ENCODE measurements at regions not wholly inside any gene's neighbourhood (a gene's known extent, or its start where the extent isn't known, plus 50 kb on each side); places are given as distances from the start of the nearest gene placed in this dataset.

GRCh38 chr2:239536186-239536585 lies 135.4 kb upstream of the HDAC4 start:
- DNase-seq (ENCODE audit: low read depth in 2 of 2), result no peak

- no peak for DNase-seq (ENCODE audit: low read depth in 2 of 2)
These were observed 134.8 kb upstream of the HDAC4 start for GRCh38 chr2:239535413-239536144.

DNA sequence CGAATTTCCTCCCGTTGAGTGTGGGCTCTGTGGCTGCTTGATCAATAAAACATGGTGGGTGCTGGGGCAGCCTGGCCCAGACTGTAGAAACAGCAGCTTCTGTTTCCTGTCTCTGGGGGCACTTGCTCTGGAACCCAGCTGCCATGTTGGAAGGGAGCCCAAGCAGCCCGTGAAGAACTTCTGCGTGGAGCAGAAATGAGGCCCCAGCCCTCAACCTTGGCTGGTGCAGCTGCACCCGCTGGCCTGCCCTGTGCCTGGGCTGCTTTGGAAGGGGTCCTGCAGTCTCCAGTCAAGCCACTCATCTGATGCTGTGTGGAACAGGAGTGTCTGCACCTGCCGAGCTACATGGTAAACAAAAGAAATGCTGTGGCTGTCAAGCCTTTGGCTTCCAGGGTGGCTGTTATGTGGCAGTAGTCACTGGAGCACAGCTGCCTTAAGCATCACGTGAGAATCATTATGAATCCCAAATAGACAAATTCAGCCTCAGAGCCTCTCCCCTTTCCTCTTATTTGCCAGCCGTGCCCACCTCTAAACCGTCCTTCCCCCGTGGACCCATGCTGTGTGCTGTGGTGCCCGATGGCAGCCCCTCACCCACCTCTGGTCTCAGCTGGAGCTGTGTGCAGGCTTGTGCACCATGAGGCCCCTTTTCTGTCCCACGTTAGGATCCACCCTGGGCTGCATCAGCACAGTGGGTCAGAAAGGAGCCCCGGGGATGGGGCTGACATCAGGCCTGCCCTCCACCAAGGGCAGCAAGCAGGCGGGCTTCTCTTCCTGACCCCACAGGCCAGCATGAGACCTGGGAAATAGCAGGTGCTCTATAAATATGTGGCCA lies 134.0 kb upstream of the HDAC4 start:
- DNase-seq (ENCODE audit: low read depth in 2 of 2), result no peak

GRCh38 chr2:239533569-239534316 lies 132.9 kb upstream of the HDAC4 start:
- no peak for DNase-seq (ENCODE audit: low read depth in 2 of 2)

GRCh38 chr2:239532859-239533258 lies 132.0 kb upstream of the HDAC4 start:
- DNase-seq (ENCODE audit: low read depth in 2 of 2), result no peak

DNA sequence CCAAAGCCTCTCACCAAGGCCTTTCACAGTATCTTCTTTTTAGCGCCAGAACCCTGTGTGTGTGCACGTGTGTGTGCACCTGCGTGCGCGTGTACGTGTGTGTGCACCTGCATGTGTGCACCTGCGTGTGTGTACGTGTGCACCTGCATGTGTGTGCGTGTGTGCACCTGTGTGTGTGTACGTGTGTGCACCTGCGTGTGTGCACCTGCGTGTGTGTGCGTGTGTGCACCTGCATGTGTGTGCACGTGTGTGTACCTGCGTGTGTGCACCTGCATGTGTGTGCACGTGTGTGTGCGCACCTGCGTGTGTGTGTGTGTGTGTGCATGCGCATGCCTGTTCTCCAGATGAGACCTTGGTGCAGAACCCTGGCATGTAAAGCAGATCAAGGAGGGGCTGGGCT lies 131.4 kb upstream of the HDAC4 start:
- DNase-seq (ENCODE audit: low read depth in 2 of 2), result no peak

- DNase-seq (ENCODE audit: low read depth in 2 of 2), result no peak
These were observed 130.8 kb upstream of the HDAC4 start for GRCh38 chr2:239531456-239532241.

DNA sequence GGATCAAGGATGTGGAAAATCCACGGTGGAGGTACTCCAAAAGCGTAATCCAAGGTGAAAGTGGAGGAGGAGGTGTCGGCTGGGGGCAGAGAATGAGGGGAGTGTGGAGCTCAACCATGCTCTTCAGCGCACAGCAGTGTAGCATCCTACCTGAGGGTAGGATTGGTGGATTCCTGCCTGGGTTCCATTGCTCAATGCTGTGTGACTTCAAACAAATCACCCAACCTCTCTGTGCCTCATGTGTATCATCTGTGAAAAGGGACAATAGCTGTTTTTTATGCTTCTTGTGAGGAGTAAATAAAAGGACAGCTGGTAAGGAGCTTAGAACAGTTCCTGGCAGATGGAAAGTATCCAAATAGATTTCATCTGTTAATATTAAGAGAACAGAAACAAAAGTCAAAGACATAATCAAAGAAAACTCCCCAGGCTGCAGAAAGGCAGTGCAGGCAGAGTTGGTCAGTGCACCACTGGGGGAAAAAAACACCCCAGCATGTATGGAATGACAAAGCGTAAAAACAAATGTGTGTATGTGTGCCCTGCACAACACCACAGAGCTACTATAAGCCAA lies 130.0 kb upstream of the HDAC4 start:
- DNase-seq (ENCODE audit: low read depth in 2 of 2), result no peak

DNA sequence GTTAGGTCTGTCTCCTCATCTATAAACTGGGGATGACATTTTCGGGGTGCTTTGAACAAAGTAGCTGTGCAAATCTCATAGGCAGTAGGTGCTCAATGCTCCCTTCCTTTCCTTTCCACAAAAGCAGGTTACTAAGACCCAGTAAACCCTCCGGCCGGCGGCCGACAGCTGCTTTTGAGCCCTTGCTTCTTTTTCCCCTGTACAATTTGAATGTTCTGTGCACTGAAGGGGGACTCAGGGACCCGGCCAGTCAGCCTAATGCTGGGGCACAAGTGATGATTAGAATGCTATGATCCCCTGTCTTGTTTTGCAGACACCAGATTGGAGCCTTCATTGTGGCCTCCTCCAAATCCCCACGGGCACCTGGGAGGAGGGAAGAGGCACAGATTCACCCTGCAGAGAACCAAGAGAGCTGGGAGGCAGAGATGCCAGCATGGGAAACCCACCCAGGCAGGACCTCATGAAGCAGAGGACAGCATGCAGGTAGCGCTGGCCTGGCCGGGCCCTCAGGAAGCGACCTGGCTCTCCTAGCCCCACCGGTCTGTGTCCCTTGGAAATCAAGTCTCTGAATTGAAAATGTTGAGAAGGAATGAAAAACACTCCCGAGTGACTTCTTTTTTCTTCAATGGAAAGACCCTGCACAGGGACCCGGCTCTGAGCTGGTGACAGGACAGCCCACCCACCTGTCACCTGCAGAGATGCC lies 128.6 kb upstream of the HDAC4 start:
- no peak for DNase-seq (ENCODE audit: low read depth in 2 of 2)

GRCh38 chr2:239528883-239529282 lies 128.1 kb upstream of the HDAC4 start:
- DNase-seq (ENCODE audit: low read depth in 2 of 2), result no peak

GRCh38 chr2:239528146-239528545 lies 127.3 kb upstream of the HDAC4 start:
- no peak for DNase-seq (ENCODE audit: low read depth in 2 of 2)

GRCh38 chr2:239526666-239527415 lies 126.0 kb upstream of the HDAC4 start:
- no peak for DNase-seq (ENCODE audit: low read depth in 2 of 2)

DNA sequence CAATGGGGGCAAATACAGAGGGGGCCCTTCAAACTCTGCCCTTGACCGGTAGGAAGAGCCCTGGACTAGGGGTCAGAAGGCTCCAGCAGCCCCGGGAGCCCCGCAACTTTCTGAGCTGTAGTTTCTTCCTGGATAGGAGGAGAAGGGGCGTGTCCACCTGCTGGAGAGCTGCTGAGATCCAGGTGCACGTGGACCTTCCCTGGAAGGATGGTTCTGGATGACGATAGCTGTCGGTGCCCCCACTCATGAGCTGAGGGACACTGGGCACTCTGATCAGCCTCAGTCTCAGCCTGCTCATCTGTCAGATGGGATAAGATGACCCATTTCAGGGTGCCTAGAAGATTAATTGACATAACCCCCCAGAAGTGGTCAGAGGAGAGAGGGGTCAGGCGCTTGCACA lies 125.2 kb upstream of the HDAC4 start:
- no peak for DNase-seq (ENCODE audit: low read depth in 2 of 2)

DNA sequence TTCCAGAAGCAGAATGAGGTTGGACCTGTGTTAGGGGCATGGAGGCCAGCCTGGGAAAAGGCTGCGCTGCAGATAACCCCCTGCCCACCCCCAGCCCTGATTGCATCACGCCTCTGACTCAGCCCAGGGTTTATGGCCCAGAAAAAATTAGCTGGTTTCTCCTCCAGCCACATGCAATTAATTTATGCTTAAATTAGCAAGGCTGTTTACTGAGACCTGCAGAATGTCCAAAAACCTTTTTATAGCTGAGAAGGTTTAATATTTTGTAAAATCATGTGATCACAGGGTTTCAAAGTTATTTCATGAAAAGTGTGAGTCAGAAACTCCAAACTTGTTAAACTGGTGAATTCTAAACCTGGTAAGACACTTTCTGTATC lies 123.1 kb upstream of the HDAC4 start:
- DNase-seq (ENCODE audit: low read depth in 2 of 2), result peak; percentile 15 to 16

DNA sequence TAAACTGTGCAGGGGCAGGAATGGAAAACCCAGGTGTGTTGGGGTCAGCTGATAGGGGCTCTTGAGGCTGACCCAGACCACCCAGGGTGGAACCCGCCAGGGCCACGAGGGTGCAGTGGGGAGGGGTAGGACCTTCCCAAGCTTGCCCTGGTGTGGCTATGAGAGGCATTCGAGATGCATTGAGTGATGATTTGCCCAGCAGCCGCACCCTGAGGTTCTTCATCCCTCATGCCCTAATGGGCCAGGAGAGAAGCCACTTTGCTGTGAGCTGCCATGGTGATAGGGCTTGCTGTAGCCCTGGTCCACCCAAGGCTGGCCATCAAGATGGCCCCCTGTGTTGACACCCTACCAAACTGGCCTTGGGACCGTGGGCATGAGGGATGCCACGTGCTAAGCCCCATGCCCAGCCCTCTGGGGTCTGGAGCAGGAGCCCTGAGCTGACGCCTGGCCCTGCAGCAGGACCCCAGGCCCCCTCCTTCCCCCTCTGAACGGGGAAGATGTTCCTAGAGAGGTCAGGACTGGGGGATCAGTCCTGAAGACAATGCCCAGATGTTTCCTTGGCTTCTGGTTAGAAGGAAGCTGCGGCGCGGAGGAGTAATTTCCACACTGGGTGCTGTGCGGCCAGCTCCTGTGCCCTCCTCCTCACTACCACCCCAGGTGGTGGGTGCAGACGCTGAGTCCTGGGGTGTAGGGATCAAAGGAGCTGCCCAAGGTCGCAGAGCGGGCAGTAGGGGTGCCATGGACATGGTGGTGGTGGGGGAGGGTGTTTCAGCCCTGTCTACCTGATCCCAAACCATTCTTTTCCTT lies 122.5 kb upstream of the HDAC4 start:
- DNase-seq (ENCODE audit: low read depth in 2 of 2), result no peak

GRCh38 chr2:239522740-239523119 lies 121.9 kb upstream of the HDAC4 start:
- no peak for DNase-seq (ENCODE audit: low read depth in 2 of 2)

DNA sequence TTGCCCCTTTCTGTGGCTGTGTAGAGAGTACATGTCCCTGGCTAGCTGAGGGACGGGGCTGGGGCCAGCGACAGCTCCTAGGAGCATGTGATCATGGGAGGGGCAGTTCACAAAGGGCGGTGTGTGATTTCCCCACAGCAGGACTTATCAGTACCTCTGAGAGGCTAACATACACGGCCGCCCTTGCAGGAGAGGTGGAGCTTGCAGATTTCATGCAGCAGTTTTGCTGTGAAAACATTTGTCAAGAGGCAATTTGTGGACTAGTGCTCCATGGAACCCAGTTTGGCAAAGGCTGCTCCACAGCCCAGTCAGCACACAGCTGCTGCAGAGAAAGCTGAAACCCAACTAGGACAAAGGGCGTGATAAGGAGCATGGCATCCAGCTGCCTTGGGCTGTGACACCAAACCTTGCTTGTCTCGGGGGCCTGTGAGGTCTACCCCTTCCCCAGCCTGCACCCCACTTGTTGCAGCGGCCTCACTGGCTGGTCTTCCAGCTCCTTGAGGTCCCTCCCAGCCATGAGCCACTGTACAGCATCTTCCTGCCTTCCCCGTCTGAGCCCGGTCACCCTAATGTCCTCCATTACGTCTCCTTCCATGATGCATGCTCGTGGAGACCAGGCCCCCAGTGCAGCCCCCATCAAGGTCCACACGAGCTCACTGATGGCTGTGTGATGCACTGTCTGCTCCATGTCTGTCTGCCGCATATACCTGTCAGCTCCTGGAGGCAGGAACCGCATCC lies 121.4 kb upstream of the HDAC4 start:
- DNase-seq (ENCODE audit: low read depth in 2 of 2), result no peak

DNA sequence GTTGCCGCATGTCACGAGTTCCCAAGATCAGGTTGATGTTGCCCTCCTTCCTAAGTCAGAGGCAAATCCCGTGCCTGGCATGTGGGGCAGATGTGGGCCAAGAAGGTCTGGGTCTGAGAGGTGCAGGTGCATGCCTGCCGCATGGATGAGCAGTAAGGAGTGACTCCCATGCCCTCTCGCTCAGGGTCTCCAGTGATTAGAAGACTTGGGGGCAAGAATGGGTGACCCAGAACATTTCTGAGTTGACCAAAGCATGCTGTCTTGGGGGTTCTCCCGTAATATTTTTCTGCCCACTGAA lies 120.6 kb upstream of the HDAC4 start:
- DNase-seq (ENCODE audit: low read depth in 2 of 2), result no peak

Measured in fibroblast of skin of left quadriceps (primary cell).